GM18502 (cell line): ENCODE measurements at regions not wholly inside any gene's neighbourhood (a gene's known extent, or its start where the extent isn't known, plus 50 kb on each side); places are given as distances from the start of the nearest gene placed in this dataset.

Source experiments
- ATAC-seq: cut with Tn5 transposase; IDR thresholded peaks from one replicate; pipeline ENCODE4 v1.9.1; 2021; ENCODE audit warnings: mild to moderate bottlenecking; ENCODE audit not compliant: unreplicated experiment, poor library complexity

GRCh38 chr6:143621876-143622605 lies 55.7 kb upstream of the PHACTR2 start:
- ATAC-seq = no peak

DNA sequence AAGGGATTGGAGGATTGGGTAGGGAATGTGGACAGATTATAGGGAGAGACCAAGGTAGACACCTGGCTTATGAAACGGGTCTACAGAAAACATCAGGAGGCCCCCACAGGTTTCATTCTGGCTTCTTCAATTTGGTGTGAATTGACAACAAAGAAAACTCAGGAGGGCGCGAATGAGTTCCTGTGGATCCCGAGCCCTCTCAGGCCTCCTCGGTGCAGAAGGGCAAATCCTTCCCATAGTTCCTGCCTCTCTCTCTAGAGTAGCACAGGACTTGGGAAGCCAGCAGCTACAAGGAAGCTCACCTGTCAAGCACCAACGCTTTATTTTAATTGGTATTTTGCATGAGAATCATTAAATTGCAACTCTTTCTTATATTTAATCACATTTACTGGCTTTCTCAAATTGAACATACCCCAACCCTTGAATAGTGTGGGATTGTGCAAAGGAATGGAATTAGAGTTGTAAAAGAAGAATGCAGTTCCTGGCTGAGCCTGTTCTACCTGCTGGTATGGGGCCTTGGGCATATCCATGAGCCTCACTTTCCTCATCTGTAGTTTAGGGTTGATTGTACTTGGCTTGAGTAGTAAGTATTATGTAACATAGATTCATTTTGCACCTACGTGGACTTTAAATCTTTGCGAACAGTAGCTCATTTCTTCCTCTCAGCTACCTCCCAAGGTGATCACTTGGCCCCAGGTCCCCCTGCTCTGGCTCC lies 56.4 kb upstream of the PHACTR2 start:
- no peak for ATAC-seq

DNA sequence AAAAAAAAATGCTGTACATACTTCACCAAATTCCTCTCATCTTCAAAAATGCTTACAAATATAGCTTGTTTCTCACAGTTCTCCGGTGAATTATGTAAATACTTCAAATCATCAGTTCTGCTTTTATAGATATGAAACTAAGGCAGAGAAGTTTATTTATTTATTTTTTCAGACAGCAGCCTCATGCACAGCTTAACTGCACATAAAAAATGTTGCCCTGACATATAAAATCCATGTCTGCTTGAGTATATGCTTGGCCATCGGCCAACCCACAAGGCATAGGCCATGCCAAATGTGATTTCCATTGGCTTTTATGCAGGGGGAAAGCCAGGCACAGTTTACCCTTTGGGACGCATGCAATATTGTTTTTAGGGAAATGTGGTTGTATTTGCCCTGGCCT lies 57.3 kb upstream of the PHACTR2 start:
- ATAC-seq = no peak

DNA sequence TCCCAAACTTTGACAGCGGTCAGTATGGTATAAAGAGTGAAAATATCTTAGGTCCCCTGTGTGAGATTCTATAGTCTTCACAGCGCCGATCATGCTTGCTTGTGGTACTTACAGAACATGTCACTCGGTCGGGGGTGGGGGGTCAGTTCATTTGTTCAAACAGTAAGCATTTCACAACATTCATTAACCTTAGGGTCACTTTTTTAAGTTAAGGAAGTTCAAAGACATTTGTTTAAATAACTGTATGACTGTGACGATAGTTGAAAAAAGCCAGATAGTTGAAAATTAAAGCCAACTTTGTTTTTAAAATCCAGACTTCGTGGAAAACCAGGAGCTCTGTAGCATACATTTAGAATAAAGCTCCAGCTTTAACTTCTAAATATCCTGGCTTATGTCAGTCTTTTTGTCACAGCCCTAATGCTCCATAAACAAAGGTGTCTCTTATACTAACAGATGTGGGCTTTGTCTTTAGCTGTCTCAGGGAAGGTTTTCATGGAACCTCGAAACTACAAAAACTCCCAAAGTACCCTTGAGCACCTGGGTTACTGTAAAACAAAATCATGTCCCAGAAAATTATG lies 57.9 kb upstream of the PHACTR2 start:
- ATAC-seq = no peak

DNA sequence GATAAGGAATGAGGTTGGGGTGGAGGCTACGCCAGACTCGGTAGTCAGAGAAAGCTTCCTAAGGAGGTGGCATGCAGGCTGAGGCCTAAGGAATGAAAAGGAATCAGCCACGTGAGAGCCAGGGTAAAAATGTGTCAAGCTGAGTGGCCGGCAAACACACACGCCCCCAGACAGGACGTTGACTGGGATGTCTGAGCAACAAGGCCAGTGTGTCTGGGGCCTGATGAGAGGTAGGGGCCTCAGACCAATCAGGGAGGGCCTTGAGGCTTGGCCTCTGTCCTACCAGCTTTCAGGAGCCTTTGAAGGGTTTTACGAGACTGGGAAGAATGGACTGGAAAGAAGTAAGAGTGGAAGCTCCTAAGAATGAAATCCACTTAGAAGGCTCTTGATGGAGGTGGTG lies 61.0 kb upstream of the PHACTR2 start:
- no peak for ATAC-seq

DNA sequence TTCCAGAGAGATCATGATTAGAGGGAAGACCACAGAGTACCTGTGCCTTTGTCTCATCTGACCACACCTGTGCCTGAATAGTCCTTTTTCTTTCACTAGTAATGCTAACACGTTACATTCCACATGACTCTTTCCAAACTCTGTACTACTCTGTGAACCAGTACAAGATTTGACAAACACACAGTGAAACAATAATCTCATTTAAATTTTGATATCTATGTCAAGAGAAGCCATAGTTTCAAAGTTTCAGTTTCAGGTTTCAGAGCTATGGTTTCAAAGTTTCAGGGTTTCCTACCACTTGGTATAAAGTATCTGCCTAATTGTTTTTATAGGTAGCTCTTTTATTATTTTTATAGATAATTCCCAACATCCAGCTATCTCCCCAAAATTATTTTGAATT lies 62.0 kb upstream of the PHACTR2 start:
- ATAC-seq = no peak

DNA sequence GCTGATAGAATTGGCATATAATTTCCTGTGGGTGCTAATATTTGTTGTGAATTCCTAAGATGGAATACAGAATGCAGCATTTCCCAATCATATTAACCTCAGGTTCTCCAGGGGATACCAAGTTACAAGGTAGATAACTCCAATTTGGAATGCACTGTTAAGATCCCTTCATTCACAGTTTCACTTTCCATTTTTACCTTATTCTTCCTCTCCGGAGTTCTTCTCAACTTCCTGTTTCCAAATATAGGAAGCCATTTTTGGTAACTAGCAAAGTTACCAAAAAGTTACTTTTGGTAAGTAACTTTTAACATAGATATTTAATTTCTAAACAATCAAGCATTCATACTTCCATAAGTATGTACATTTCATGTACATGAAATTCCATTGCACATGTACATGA lies 63.5 kb upstream of the PHACTR2 start:
- ATAC-seq = no peak

DNA sequence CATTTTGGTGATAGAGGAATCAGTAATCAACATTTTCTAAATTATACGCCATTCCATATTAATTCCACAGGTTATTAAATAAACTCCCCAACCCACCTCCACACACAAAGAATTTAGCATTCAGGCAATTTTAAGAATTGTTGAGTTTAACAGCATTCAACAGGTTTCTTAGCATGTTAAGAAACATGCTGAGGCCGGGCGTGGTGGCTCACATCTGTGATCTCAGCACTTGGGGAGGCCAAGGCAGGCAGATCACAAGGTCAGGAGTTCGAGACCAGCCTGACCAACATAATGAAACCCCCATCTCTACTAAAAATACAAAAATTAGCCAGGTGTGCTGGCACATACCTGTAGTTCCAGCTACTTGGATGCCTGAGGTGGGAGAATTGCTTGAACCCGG lies 64.0 kb upstream of the PHACTR2 start:
- no peak for ATAC-seq

GRCh38 chr6:143612186-143612585 lies 65.6 kb upstream of the PHACTR2 start:
- no peak for ATAC-seq

DNA sequence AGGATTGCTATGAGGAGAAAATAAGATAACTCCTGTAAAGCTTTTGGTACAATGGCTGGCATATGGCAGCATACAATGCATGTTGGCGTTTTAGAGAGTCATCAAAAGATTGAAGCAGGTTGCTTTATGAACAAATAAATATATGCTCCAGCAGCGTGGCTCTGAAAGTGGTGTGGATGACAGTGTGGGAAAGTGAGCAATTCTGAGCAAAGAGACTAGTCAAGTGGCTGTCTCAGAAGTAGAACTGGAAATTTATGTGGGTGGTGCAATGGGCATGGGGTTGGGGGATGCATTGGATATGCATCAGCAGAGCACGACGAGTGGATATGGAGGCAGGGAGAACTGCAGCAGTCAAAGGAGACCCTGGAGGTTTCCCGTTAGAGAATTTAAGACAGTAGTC lies 66.2 kb upstream of the PHACTR2 start:
- no peak for ATAC-seq

- no peak for ATAC-seq
Observed at GRCh38 chr6:143609972-143610371, 67.8 kb upstream of the PHACTR2 start.

- no peak for ATAC-seq
Observed at GRCh38 chr6:143609501-143609900, 68.3 kb upstream of the PHACTR2 start.

DNA sequence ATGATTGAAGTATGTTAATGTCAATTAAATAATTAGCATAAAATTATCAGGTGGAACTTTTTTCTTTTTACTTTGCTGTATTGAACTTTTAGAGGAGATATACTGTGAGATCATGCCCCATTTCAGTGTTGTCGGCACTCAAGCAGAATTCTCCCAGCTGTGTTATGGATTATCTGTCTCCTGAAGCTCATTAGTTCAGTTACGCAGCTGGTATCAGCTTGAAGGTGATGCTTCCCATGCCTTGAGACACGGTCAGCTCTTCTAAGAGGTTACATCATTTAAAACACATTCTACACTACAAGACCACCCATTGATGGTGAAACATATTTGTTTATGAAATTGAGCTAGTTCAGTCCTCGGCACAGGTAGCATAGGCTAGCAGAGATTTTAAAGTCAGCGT lies 68.9 kb upstream of the PHACTR2 start:
- no peak for ATAC-seq

DNA sequence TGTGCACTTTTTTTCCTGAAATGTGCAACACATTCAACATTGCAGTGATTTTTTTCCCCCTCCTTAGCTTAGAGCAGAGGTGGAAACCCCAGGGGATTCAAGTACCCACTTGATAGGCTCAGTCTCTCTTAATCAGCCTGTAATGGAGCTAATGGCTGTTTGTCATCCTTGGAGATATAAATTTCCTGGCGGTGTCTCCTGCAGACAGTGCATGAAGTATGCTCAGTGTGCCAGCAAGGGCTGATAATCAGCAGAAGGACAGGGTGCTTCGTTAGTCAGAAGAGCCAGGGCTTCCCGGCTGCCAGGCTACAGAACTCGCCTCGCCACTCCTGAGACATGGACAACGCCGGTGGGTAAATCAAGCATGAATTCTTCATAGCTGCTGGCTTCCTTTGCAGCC lies 69.8 kb upstream of the PHACTR2 start:
- ATAC-seq = no peak

DNA sequence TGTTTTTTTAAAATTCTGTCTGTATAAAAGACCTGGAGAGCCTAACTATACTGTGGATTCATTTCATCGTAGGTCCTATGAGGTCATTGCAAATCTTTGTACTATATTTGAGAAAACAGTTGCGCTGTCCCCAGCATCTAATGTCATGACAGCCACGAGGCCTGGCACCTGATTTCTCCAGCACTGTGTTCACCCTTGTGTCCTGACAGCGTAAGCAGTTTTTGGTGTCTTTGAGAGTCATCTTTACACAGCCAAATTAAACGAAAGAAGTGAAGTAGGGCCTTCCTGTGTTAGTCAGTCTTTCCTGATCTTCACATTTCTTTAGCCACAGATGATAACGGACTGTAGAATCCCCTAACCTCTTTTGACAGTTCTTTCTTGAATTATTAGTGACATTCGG lies 70.6 kb upstream of the PHACTR2 start:
- ATAC-seq = no peak

- no peak for ATAC-seq
Observed at GRCh38 chr6:143605906-143606521, 71.8 kb upstream of the PHACTR2 start.

GRCh38 chr6:143603455-143603854 lies 74.3 kb upstream of the PHACTR2 start:
- ATAC-seq = no peak

GRCh38 chr6:143601504-143601903 lies 76.3 kb upstream of the PHACTR2 start:
- no peak for ATAC-seq

GRCh38 chr6:143600821-143601220 lies 76.9 kb upstream of the PHACTR2 start:
- no peak for ATAC-seq

- peak; percentile 90 for ATAC-seq
Observed at GRCh38 chr6:143598466-143599080, 79.2 kb upstream of the PHACTR2 start.

GRCh38 chr6:143596866-143597265 lies 80.9 kb upstream of the PHACTR2 start:
- no peak for ATAC-seq
